CD4-positive, alpha-beta memory T cell (primary cell): ENCODE measurements at regions not wholly inside any gene's neighbourhood (a gene's known extent, or its start where the extent isn't known, plus 50 kb on each side); places are given as distances from the start of the nearest gene placed in this dataset.
"Not testable (repeated sequence)": the region's sequence is repeated elsewhere in the genome, so short reads cannot be mapped to it uniquely, and the experiment has no call there.

ENCODE experiments used
- CTCF ChIA-PET: fragments of 350-600 bp; sonication (Branson Sonifier 250); formaldehyde crosslinking; loops from one replicate; lab custom pipeline; 2021; ENCODE audit warnings: inconsistent platforms; ENCODE audit not compliant: partially characterized antibody; lab: Charles Lee
- POLR2A ChIA-PET: fragments of 350-600 bp; sonication (Branson Sonifier 250); formaldehyde crosslinking; loops from one replicate; lab custom pipeline; 2021; ENCODE audit not compliant: partially characterized antibody; lab: Charles Lee
- DNase-seq, 5 donors: peaks; one replicate each; pipeline versions ENCODE4 v3.0.0 to v3.0.0-alpha.2; 2020 to 2022; ENCODE audit warnings: mixed read lengths in 1 of 5
- H3K27ac ChIP-seq: one replicate; pipeline ENCODE4 v1.7.0; 2013; ENCODE audit warnings: low read depth, low read length
- H3K27me3 ChIP-seq: 2 replicates; pipeline ENCODE4 v1.7.0; 2013; ENCODE audit warnings: mild to moderate bottlenecking, low read length, moderate library complexity; ENCODE audit not compliant: insufficient read depth
- H3K36me3 ChIP-seq: 2 replicates; pipeline ENCODE4 v1.7.0; 2013; ENCODE audit warnings: mild to moderate bottlenecking, low read length, moderate library complexity; ENCODE audit not compliant: insufficient read depth
- H3K4me1 ChIP-seq: 2 replicates; pipeline ENCODE4 v1.7.0; 2013; ENCODE audit warnings: mild to moderate bottlenecking, low read length, moderate library complexity; ENCODE audit not compliant: insufficient read depth
- H3K4me3 ChIP-seq, 2 donors: one replicate each; pipeline ENCODE4 v1.7.0; 2013; ENCODE audit warnings: low read length in 2 of 2, mild to moderate bottlenecking in 1 of 2
- H3K9me3 ChIP-seq, 2 donors: one replicate each; pipeline ENCODE4 v1.7.0; 2013; ENCODE audit warnings: low read length in 2 of 2, control low read depth in 1 of 2; ENCODE audit not compliant: control insufficient read depth in 1 of 2
- H3K27ac Mint-ChIP-seq, 7 donors: one replicate each; pipeline ENCODE4 v1.8.0; 2020 to 2021; ENCODE audit warnings: mixed read lengths in 7 of 7, mild to moderate bottlenecking in 6 of 7, inconsistent platforms in 3 of 7, moderate library complexity in 3 of 7
- H3K27me3 Mint-ChIP-seq, 2 donors: one replicate each; pipeline ENCODE4 v1.8.0; 2020 to 2021; ENCODE audit warnings: mixed read lengths in 2 of 2
- H3K36me3 Mint-ChIP-seq, 2 donors: one replicate each; pipeline ENCODE4 v1.8.0; 2020 to 2021; ENCODE audit warnings: mixed read lengths in 2 of 2, inconsistent platforms in 1 of 2, mild to moderate bottlenecking in 1 of 2
- H3K4me1 Mint-ChIP-seq, 4 donors: one replicate each; pipeline ENCODE4 v1.8.0; 2020 to 2021; ENCODE audit warnings: mixed read lengths in 4 of 4, mild to moderate bottlenecking in 1 of 4
- H3K4me3 Mint-ChIP-seq, 8 donors: one replicate each; pipeline ENCODE4 v1.8.0; 2020 to 2021; ENCODE audit warnings: mixed read lengths in 8 of 8, mild to moderate bottlenecking in 7 of 8, moderate library complexity in 6 of 8, inconsistent platforms in 3 of 8
- H3K9me3 Mint-ChIP-seq, 8 donors: one replicate each; pipeline ENCODE4 v1.8.0; 2020 to 2021; ENCODE audit warnings: mixed read lengths in 8 of 8, mild to moderate bottlenecking in 5 of 8, inconsistent platforms in 3 of 8, moderate library complexity in 1 of 8
- intact Hi-C: fragments of 100-400 bp; cut with micrococcal nuclease; formaldehyde crosslinking; loops from one replicate; pipeline ENCODE4 v1.15.1; 2023

DNA sequence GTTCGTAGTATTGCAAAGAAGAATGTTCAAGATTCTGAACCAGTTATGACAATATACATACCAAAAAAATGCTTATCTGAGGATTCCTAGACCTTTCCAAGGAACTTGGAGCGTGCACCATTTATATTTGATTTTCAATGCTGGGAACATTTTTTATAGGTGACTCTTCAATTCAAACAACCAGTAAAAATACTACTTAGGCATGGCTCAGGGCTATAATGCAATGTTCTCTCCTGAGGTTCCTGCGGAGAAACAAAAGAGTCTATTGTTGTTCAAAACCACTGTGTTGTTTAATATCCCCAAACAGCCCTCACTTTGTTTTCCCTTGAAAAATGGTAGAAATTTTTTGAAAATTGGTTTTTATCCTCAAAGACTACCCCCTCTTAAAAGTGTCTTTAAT, 335.7 kb upstream of the IZUMO3 start:
- H3K27me3 Mint-ChIP-seq: no peaks in the 10 kb centered on the region
- Histone ChIP-seq H3K27me3 (no peaks in the 10 kb centered on the region), H3K27ac (no peak overlapping the region), H3K36me3 (no peaks in the 10 kb centered on the region), H3K4me3 (no peak overlapping the region), H3K4me1 (no peaks in the 10 kb centered on the region), H3K9me3 (no peaks in the 10 kb centered on the region)
- H3K36me3 Mint-ChIP-seq: no peaks in the 10 kb centered on the region
- no peaks in the 10 kb centered on the region for H3K4me1 Mint-ChIP-seq
- DNase-seq: no peak
- CTCF ChIA-PET: no interaction called here
- H3K4me3 Mint-ChIP-seq: no peak overlapping the region
- POLR2A ChIA-PET: no interaction called here
- H3K27ac Mint-ChIP-seq: no peak overlapping the region
- intact Hi-C loops: no loop called here
- H3K9me3 Mint-ChIP-seq: peaks cover 0 to 11% (median 7%) of the 10 kb centered on the region in 8 donors

DNA sequence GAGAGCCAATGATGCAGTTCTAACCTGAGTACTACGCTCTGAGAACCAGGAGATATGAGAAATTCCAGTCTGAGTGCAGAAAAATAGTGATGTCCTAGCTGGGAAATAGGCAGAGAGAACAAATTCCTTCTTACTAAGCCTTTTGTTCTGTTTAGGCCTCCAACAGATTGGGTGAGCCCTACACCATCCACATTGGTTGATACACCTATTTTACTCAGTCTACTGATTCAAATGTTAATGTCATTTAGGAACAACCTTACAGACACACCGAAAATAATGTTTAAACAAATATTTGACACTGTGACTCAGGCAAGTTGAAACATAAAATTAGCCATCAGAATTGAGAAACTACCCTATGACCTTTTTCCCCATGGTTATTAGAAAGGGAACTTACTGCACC, 333.9 kb upstream of the IZUMO3 start:
- intact Hi-C loops: no loop called here
- H3K4me3 ChIP-seq: no peak overlapping the region
- H3K4me1 ChIP-seq: no peaks in the 10 kb centered on the region
- ChIA-PET POLR2A (no interaction called here), CTCF (no interaction called here)
- H3K9me3 ChIP-seq: no peaks in the 10 kb centered on the region
- Mint-ChIP-seq H3K4me1 (no peaks in the 10 kb centered on the region), H3K27me3 (no peaks in the 10 kb centered on the region), H3K27ac (no peak overlapping the region), H3K9me3 (peaks cover 3 to 17% (median 9%) of the 10 kb centered on the region in 8 donors), H3K36me3 (no peaks in the 10 kb centered on the region), H3K4me3 (no peak overlapping the region)
- no peak overlapping the region for H3K27ac ChIP-seq
- H3K27me3 ChIP-seq: no peaks in the 10 kb centered on the region
- DNase-seq: no peak
- no peaks in the 10 kb centered on the region for H3K36me3 ChIP-seq

DNA sequence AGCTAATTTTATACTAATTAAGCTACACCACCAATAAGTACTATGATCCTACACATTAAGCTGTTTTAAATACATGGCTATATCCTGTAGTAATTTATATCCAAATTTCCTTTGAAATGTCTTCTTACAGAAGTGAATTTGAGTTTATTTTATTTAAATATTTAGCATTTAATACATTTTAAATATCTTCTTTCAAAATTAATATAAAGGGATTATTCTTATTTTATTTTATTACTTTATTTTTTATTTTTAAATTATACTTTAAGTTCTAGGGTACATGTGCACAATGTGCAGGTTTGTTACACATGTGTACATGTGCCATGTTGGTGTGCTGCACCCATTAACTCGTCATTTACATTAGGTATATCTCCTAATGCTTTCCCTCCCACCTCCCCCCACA, 310.9 kb upstream of the IZUMO3 start:
- H3K4me1 Mint-ChIP-seq, H3K36me3 Mint-ChIP-seq, H3K4me3 Mint-ChIP-seq, H3K27ac Mint-ChIP-seq, H3K36me3 ChIP-seq, POLR2A ChIA-PET, H3K27me3 Mint-ChIP-seq, H3K4me3 ChIP-seq, H3K4me1 ChIP-seq, H3K9me3 ChIP-seq, intact Hi-C loops, DNase-seq, CTCF ChIA-PET, H3K27ac ChIP-seq, H3K27me3 ChIP-seq: not testable (repeated sequence)
- peaks cover 0 to 19% (median 14%) of the 10 kb centered on the region in 8 donors for H3K9me3 Mint-ChIP-seq

DNA sequence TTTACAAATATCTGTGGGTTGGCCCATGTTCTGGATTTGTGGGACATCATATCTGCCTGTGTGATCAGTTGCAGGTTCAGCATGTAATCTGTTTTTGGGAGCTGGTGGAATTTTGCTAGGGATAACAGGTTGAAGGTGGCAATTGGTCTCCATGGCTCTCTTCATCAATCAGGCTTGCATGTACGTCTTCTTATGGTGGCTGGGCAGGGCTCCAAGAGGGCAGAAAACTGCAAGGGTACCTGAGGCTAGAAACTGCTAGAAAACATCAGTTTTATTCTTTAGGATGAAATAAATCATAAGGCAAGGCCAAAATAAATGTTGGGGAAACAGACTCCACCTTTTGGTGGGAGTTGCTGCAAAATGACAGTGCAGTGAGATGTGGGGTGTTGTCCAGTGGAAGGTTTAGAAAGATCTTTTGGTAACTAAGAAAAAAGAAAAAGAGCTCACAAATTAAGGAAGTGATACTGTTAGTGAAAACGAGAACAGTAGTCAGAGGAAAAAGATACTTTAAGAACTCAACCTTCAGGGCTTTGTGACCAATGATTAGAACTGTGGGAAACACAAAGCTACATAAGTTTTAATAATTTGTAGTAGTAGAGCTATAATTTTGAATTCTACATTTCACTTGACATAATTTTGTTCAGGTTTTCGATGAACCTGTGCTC, 300.7 kb upstream of the IZUMO3 start:
- H3K27ac ChIP-seq: no peak overlapping the region
- no peaks in the 10 kb centered on the region for H3K36me3 ChIP-seq

DNA sequence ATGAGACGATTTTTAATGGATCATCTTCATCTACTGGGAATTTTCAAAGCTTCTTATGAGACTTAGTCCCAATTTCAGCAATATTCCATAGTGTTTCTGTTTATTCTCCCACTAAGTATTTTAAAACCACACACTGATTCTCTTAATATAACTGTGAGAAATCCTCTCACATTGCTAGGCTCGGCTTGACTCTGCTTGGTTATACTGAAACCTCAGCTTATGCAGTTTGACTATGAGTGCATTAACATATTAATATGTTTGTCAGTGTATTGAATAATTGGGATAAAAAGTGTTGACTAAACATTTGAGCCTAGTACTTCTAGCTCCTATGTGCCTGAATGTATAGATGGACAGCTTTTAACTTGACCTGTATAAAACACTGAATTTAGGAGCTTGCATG, 298.5 kb upstream of the IZUMO3 start:
- no peak for DNase-seq
- Mint-ChIP-seq H3K27me3 (no peaks in the 10 kb centered on the region), H3K27ac (no peak overlapping the region), H3K4me3 (no peak overlapping the region), H3K4me1 (no peaks in the 10 kb centered on the region), H3K9me3 (peaks cover 6 to 37% (median 26%) of the 10 kb centered on the region in 8 donors), H3K36me3 (no peaks in the 10 kb centered on the region)
- intact Hi-C loops: no loop called here
- no peak overlapping the region for H3K27ac ChIP-seq
- POLR2A ChIA-PET: no interaction called here
- H3K9me3 ChIP-seq: no peaks in the 10 kb centered on the region
- no peaks in the 10 kb centered on the region for H3K4me1 ChIP-seq
- H3K27me3 ChIP-seq: no peaks in the 10 kb centered on the region
- H3K36me3 ChIP-seq: no peaks in the 10 kb centered on the region
- no peak overlapping the region for H3K4me3 ChIP-seq
- CTCF ChIA-PET: no interaction called here

More for the DNA sequence above, 300.7 kb upstream of the IZUMO3 start:
- intact Hi-C loops: no loop called here
- Histone ChIP-seq H3K4me3 (no peak overlapping the region), H3K9me3 (no peaks in the 10 kb centered on the region), H3K4me1 (no peaks in the 10 kb centered on the region), H3K27me3 (no peaks in the 10 kb centered on the region)
- ChIA-PET POLR2A (no interaction called here), CTCF (no interaction called here)
- Mint-ChIP-seq H3K4me3 (no peak overlapping the region), H3K4me1 (no peaks in the 10 kb centered on the region), H3K27ac (no peak overlapping the region), H3K9me3 (peaks cover 6 to 35% (median 19%) of the 10 kb centered on the region in 8 donors), H3K27me3 (no peaks in the 10 kb centered on the region), H3K36me3 (no peaks in the 10 kb centered on the region)
- DNase-seq: no peak

GRCh38 chr9:24841993-24842392, 296.3 kb upstream of the IZUMO3 start:
- Mint-ChIP-seq H3K36me3 (no peaks in the 10 kb centered on the region), H3K4me1 (no peaks in the 10 kb centered on the region), H3K27ac (no peak overlapping the region), H3K4me3 (no peak overlapping the region), H3K9me3 (peaks cover 6 to 40% (median 22%) of the 10 kb centered on the region in 8 donors), H3K27me3 (no peaks in the 10 kb centered on the region)
- ChIA-PET POLR2A (no interaction called here), CTCF (no interaction called here)
- Histone ChIP-seq H3K4me3 (no peak overlapping the region), H3K27me3 (no peaks in the 10 kb centered on the region), H3K27ac (no peak overlapping the region), H3K36me3 (no peaks in the 10 kb centered on the region), H3K4me1 (no peaks in the 10 kb centered on the region), H3K9me3 (no peaks in the 10 kb centered on the region)
- no peak for DNase-seq
- intact Hi-C loops: no loop called here

DNA sequence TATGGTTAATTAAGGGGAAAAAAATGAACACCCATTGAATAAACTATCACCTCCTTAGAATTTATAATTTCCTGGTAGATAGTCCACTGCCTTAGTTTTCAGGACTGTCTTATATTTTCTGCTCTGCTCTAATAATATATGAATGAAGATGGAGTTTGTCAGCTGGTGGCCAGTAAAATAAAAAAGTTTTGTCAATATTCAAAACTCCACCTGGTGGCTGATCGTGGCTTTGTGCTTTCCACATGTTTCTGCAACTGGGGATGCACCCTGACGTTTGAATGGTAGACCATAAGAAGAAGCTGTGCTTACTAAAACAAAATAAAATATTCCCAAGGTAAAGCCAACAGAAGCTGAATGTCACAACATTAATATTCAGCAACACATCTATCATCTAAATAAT, 286.6 kb upstream of the IZUMO3 start:
- H3K4me1 Mint-ChIP-seq: no peaks in the 10 kb centered on the region
- Histone ChIP-seq H3K27me3 (no peaks in the 10 kb centered on the region), H3K4me3 (no peak overlapping the region), H3K36me3 (no peaks in the 10 kb centered on the region), H3K27ac (no peak overlapping the region), H3K9me3 (no peaks in the 10 kb centered on the region), H3K4me1 (no peaks in the 10 kb centered on the region)
- H3K27ac Mint-ChIP-seq: no peak overlapping the region
- DNase-seq: no peak
- intact Hi-C loops: no loop called here
- no peaks in the 10 kb centered on the region for H3K36me3 Mint-ChIP-seq
- H3K9me3 Mint-ChIP-seq: peaks cover 0 to 17% (median 10%) of the 10 kb centered on the region in 8 donors
- ChIA-PET CTCF (no interaction called here), POLR2A (no interaction called here)
- no peak overlapping the region for H3K4me3 Mint-ChIP-seq
- no peaks in the 10 kb centered on the region for H3K27me3 Mint-ChIP-seq

- ChIA-PET POLR2A (no interaction called here), CTCF (no interaction called here)
- H3K9me3 Mint-ChIP-seq: peaks cover 2 to 28% (median 18%) of the 10 kb centered on the region in 8 donors
- H3K4me3 Mint-ChIP-seq: no peak overlapping the region
- no peaks in the 10 kb centered on the region for H3K36me3 Mint-ChIP-seq
- no peaks in the 10 kb centered on the region for H3K36me3 ChIP-seq
- H3K27ac Mint-ChIP-seq: no peak overlapping the region
- H3K4me1 ChIP-seq: no peaks in the 10 kb centered on the region
- no peaks in the 10 kb centered on the region for H3K4me1 Mint-ChIP-seq
- no peaks in the 10 kb centered on the region for H3K9me3 ChIP-seq
- intact Hi-C loops: no loop called here
- H3K27ac ChIP-seq: no peak overlapping the region
- H3K27me3 ChIP-seq: no peaks in the 10 kb centered on the region
- H3K27me3 Mint-ChIP-seq: no peaks in the 10 kb centered on the region
- H3K4me3 ChIP-seq: no peak overlapping the region
- no peak for DNase-seq
Observed at GRCh38 chr9:24828687-24829086, 283.0 kb upstream of the IZUMO3 start.
